ENCODE measurements at regions not wholly inside any gene's neighbourhood (a gene's known extent, or its start where the extent isn't known, plus 50 kb on each side); places are given as distances from the start of the nearest gene placed in this dataset.
A peak's percentile ranks its signal among the peaks of the same experiment; 100 is the strongest.

DNA sequence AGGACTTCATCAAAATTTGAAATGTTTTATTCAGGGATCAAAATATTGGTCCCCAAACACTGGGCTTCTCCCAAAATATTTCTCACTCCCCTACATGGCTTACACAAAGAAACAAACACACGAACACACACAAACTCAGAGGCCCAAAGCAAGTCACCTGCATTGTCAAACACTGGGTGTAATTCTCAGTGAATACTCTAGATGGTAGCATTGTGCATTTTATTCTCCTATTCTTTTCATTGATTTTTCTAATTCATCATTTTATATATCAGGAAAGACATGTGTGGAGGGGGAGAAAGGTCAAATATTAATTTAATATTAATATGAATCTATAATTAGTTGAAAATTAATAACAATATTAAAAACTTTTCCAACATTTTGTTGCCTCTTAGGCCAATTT is 72.3 kb upstream of the TNMD start:
- Histone ChIP-seq H3K27ac (no peak overlapping the region), H3K36me3 (no peaks in the 10 kb centered on the region), H3K4me3 (no peak overlapping the region), H3K4me1 (no peaks in the 10 kb centered on the region), H3K9me3 (no peaks in the 10 kb centered on the region), H3K27me3 (no peaks in the 10 kb centered on the region)
- DNase-seq = no peak
- TF ChIP-seq POLR2A (IDR thresholded peaks at IDR 0.05) = no peak
- TF ChIP-seq, protein P1, sequence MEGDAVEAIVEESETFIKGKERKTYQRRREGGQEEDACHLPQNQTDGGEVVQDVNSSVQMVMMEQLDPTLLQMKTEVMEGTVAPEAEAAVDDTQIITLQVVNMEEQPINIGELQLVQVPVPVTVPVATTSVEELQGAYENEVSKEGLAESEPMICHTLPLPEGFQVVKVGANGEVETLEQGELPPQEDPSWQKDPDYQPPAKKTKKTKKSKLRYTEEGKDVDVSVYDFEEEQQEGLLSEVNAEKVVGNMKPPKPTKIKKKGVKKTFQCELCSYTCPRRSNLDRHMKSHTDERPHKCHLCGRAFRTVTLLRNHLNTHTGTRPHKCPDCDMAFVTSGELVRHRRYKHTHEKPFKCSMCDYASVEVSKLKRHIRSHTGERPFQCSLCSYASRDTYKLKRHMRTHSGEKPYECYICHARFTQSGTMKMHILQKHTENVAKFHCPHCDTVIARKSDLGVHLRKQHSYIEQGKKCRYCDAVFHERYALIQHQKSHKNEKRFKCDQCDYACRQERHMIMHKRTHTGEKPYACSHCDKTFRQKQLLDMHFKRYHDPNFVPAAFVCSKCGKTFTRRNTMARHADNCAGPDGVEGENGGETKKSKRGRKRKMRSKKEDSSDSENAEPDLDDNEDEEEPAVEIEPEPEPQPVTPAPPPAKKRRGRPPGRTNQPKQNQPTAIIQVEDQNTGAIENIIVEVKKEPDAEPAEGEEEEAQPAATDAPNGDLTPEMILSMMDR (IDR thresholded peaks at IDR 0.05) = peak in 5 of 6 experiments; percentile 43 to 65 (median 50)

DNA sequence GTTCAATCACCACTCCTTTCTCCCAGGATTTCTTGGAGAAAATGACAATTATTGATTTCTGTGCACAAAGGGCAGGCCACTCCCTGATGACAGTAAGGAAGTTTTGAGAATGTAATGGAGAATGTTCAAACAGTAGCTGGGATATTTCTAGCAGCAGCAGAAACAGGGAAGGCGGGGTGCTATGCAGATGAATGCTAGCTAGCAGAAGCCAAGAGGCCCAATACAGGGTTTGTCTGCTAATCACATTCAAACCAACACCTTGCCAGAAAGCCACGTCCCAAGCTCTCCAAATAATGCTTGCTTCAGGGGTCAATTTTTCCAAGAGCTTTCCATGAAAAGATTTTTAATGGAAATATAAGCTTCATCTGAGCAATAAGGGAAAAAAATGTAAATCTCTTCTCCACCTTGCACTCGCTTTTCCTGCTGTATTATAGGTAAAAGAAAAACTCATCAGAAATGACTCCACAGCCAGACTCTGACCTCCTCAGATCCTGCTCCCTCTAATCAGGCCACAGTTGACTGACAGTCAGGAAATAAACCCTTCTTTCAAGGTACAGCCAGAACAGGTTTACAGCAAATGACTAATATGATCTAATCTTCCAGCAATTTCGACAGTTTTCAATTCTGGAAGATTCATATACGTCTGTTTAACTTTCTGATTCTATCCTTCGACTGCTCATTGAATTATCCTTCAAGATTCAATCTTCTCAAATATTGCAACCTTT is 84.7 kb upstream of the PCDH19 start:
- H3K9me3 ChIP-seq = peaks cover 0 to 3% (median 0%) of the 10 kb centered on the region in 4 donors
- no peak for TF ChIP-seq POLR2A (IDR thresholded peaks at IDR 0.05)
- TF ChIP-seq, protein P1 (IDR thresholded peaks at IDR 0.05) = no peak
- peak overlapping the region in 1 of 4 donors; percentile 51 for H3K27ac ChIP-seq
- H3K27me3 ChIP-seq = no peaks in the 10 kb centered on the region
- no peaks in the 10 kb centered on the region for H3K36me3 ChIP-seq
- DNase-seq = no peak
- H3K4me1 ChIP-seq = no peaks in the 10 kb centered on the region
- H3K4me3 ChIP-seq = no peak overlapping the region

DNA sequence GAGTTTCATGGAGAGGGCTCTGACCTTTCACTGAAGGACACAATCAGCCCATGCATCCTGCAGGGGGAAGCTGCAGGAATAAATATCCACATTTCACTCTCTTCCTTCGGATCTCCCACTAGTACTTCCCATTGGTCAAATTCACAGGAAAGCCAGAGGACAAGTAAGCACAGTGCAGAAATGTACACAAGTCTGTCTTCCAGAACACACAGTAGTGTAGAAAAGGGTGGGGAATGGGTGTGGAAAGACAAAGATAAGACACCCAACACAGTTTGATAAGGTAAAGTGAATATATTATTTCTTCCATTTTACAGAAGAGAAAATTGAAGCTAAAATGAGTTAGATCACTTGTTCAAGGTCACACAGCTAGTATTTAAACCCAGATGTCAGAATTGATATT is 81.1 kb upstream of the PCDH19 start:
- Histone ChIP-seq H3K36me3 (no peaks in the 10 kb centered on the region), H3K9me3 (no peaks in the 10 kb centered on the region), H3K4me1 (no peaks in the 10 kb centered on the region), H3K27ac (no peak overlapping the region), H3K4me3 (no peak overlapping the region), H3K27me3 (no peaks in the 10 kb centered on the region)
- no peak for TF ChIP-seq POLR2A (IDR thresholded peaks at IDR 0.05)
- TF ChIP-seq, protein P1 (IDR thresholded peaks at IDR 0.05) = no peak
- no peak for DNase-seq

DNA sequence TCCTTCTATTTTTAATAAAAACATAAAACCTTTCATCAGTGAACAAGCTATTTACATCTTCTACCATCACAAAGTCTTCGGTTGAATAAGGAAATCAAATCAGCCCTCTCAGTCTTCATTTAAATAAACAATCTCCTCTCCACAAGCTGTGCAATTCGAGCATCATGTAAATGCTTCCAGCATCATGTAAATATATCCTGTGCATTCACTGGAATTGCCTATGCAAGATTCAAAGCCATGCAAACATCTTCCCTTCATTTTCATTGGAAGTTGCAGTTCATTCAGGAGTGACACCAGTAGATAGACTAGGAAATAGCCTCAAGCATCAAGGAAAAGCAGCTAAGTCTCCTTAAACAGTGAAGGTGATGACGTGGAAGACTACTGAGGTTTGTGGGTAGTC is 77.7 kb upstream of the PCDH19 start:
- Histone ChIP-seq H3K27ac (no peak overlapping the region), H3K9me3 (no peaks in the 10 kb centered on the region), H3K27me3 (no peaks in the 10 kb centered on the region), H3K36me3 (no peaks in the 10 kb centered on the region), H3K4me3 (no peak overlapping the region), H3K4me1 (no peaks in the 10 kb centered on the region)
- TF ChIP-seq, protein P1 (IDR thresholded peaks at IDR 0.05) = no peak
- TF ChIP-seq POLR2A (IDR thresholded peaks at IDR 0.05) = no peak
- DNase-seq = no peak

DNA sequence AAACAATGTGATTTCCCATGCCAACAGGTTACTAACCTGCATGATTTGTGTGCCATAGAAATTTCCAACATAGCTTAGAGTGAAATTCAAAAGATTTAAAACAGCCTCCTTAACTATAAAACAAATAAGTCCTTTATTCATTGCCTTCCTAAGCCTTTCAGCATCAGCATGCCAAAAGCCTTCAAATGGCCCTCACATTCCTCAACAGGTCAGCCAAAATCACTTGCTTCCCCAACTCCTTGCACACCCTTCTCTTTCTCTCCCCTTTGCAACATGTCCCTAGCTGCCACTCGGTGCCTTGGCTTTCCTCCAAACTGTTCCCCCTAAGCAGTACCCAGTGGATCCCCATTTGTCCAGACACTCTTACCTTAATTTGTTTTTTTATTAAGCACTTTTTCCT is 74.9 kb upstream of the PCDH19 start:
- Histone ChIP-seq H3K9me3 (no peaks in the 10 kb centered on the region), H3K4me3 (no peak overlapping the region), H3K4me1 (no peaks in the 10 kb centered on the region)

More for the DNA sequence above, 74.9 kb upstream of the PCDH19 start:
- Histone ChIP-seq H3K36me3 (no peaks in the 10 kb centered on the region), H3K27ac (no peak overlapping the region), H3K27me3 (no peaks in the 10 kb centered on the region)
- TF ChIP-seq, protein P1 (IDR thresholded peaks at IDR 0.05) = no peak
- no peak for TF ChIP-seq POLR2A (IDR thresholded peaks at IDR 0.05)
- DNase-seq = no peak

Data from Peyer's patch (tissue), 4 donors.